Right hindlimb (tissue), 1 donor: ENCODE measurements at regions not wholly inside any gene's neighbourhood (a gene's known extent, or its start where the extent isn't known, plus 50 kb on each side); places are given as distances from the start of the nearest gene placed in this dataset.
"Not testable (repeated sequence)": the region's sequence is repeated elsewhere in the genome, so short reads cannot be mapped to it uniquely, and the experiment has no call there.

ENCODE experiments used
- DNase-seq: peaks from one replicate; pipeline ENCODE4 v3.0.0-alpha.2; 2018

- DNase-seq, result not testable (repeated sequence)
These were observed 183.0 kb downstream of the HACE1 start for GRCh38 chr6:104676679-104677078.

- DNase-seq, result not testable (repeated sequence)
These were observed 184.6 kb downstream of the HACE1 start for GRCh38 chr6:104675161-104675560.

GRCh38 chr6:104673078-104673477, 186.6 kb downstream of the HACE1 start:
- DNase-seq, result not testable (repeated sequence)

GRCh38 chr6:104671591-104671891, 188.2 kb downstream of the HACE1 start:
- not testable (repeated sequence) for DNase-seq

GRCh38 chr6:104670834-104671590, 188.7 kb downstream of the HACE1 start:
- DNase-seq, result not testable (repeated sequence)

GRCh38 chr6:104669483-104669882, 190.2 kb downstream of the HACE1 start:
- DNase-seq, result no peak

GRCh38 chr6:104656235-104656634, 203.5 kb downstream of the HACE1 start:
- no peak for DNase-seq

GRCh38 chr6:104653781-104654180, 205.9 kb downstream of the HACE1 start:
- DNase-seq, result no peak

GRCh38 chr6:104648347-104648746, 211.4 kb downstream of the HACE1 start:
- DNase-seq, result no peak

GRCh38 chr6:104644848-104645247, 214.9 kb downstream of the HACE1 start:
- no peak for DNase-seq

GRCh38 chr6:104642871-104643270, 216.8 kb downstream of the HACE1 start:
- no peak for DNase-seq

GRCh38 chr6:104640761-104641160, 219.0 kb downstream of the HACE1 start:
- DNase-seq, result no peak

GRCh38 chr6:104640150-104640700, 219.5 kb downstream of the HACE1 start:
- no peak for DNase-seq

- DNase-seq, result no peak
These were observed 220.1 kb downstream of the HACE1 start for GRCh38 chr6:104639668-104640067.

GRCh38 chr6:104638841-104639290, 220.9 kb downstream of the HACE1 start:
- no peak for DNase-seq

- DNase-seq, result no peak
These were observed 226.6 kb downstream of the HACE1 start for GRCh38 chr6:104633125-104633524.

GRCh38 chr6:104632588-104632987, 227.1 kb downstream of the HACE1 start:
- no peak for DNase-seq

GRCh38 chr6:104630955-104631354, 228.8 kb downstream of the HACE1 start:
- DNase-seq, result no peak

- no peak for DNase-seq
These were observed 229.2 kb downstream of the HACE1 start for GRCh38 chr6:104630522-104630921.

- DNase-seq, result no peak
These were observed 229.9 kb downstream of the HACE1 start for GRCh38 chr6:104629826-104630225.

- DNase-seq, result no peak
These were observed 234.2 kb downstream of the HACE1 start for GRCh38 chr6:104625536-104625935.

GRCh38 chr6:104623052-104623690, 236.5 kb downstream of the HACE1 start:
- no peak for DNase-seq

- no peak for DNase-seq
These were observed 238.3 kb downstream of the HACE1 start for GRCh38 chr6:104621396-104621795.

GRCh38 chr6:104617591-104617990, 242.1 kb downstream of the HACE1 start:
- peak; percentile 51 for DNase-seq
